AG09319 (cell line): ENCODE measurements at regions not wholly inside any gene's neighbourhood (a gene's known extent, or its start where the extent isn't known, plus 50 kb on each side); places are given as distances from the start of the nearest gene placed in this dataset.

Experiments used
- DNase-seq: peaks from one replicate; pipeline ENCODE4 v3.0.0-alpha.2; 2010; ENCODE audit warnings: low read depth; ENCODE audit errors: extremely low read depth
- CTCF ChIP-seq: IDR thresholded peaks from 2 replicates; pipeline ENCODE4 v1.5.1; 2011; ENCODE audit warnings: low read depth, mild to moderate bottlenecking, inconsistent platforms, low read length, moderate library complexity

DNA sequence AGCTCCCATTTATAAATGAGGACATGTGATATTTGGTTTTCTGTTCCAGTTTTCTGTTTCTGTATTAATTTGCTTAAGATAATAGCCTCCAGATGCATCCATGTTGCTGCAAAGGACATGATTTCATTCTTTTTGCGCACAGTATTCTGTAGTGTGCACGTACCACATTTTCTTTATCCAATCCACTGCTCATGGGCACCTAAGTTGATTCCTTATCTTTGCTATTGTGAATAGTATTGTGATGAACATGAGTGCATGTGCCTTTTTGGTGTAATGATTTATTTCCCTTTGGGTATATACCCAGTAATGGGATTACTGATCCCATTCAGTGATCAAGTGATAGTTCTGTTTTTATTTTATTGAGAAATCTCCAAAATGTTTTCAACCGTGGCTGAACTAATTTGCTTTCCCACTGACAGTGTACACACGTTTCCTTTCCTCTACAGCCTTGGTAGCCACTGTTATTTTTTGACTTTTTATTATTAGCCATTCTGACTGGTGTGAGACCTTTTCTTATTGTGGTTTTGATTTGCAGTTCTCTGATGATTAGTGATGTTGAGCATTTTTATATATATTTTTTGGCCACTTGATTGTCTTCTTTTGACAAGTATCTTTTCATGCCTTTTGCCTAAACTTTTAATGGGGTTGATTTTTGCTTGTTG lies 226.0 kb upstream of the ANO3 start:
- no peak for DNase-seq
- no peak for TF ChIP-seq CTCF

DNA sequence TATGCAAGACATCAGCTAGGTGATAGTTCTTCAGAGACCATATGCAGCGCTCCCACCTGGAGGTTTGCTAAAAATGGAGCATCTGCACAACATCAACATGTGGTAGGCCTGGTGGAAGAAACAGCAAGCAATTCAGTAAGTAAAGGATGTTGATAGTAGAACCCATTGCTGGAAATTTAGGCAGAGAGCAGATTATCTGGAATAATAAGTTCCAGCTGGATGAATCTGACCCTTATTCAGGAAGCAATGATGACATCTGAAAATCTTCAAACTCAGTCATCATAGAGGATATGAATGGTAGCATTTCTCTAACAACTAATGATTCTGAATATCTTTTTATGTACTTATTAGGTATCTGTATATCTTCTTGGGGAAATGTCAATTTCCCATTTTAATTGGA lies 225.2 kb upstream of the ANO3 start:
- DNase-seq, result no peak
- no peak for TF ChIP-seq CTCF

GRCh38 chr11:26109658-26110368 lies 222.1 kb upstream of the ANO3 start:
- no peak for DNase-seq
- TF ChIP-seq CTCF, result no peak

- TF ChIP-seq CTCF, result no peak
- DNase-seq, result no peak
Observed at GRCh38 chr11:26112264-26112663, 219.7 kb upstream of the ANO3 start.

- DNase-seq, result no peak
- no peak for TF ChIP-seq CTCF
Observed at GRCh38 chr11:26121466-26121865, 210.5 kb upstream of the ANO3 start.

GRCh38 chr11:26126741-26127140 lies 205.2 kb upstream of the ANO3 start:
- DNase-seq, result no peak
- TF ChIP-seq CTCF, result no peak

GRCh38 chr11:26127336-26127735 lies 204.6 kb upstream of the ANO3 start:
- no peak for TF ChIP-seq CTCF
- no peak for DNase-seq
